H1 (cell line): ENCODE measurements at regions not wholly inside any gene's neighbourhood (a gene's known extent, or its start where the extent isn't known, plus 50 kb on each side); places are given as distances from the start of the nearest gene placed in this dataset.

ENCODE experiments used
- CTCF ChIA-PET: fragments of 300-600 bp; sonication (Branson Sonifier 250); formaldehyde crosslinking; loops from one replicate; lab custom pipeline; 2021; ENCODE audit not compliant: partially characterized antibody; lab: Charles Lee
- POLR2A ChIA-PET: fragments of 300-600 bp; sonication (Branson Sonifier 250); formaldehyde crosslinking; loops from one replicate; lab custom pipeline; 2021; ENCODE audit warnings: inconsistent platforms; ENCODE audit not compliant: partially characterized antibody; lab: Charles Lee
- DNase-seq, 2 experiments: peaks; one replicate each; pipeline versions ENCODE4 v3.0.0 to v3.0.0-alpha.2; 2010 to 2022; ENCODE audit warnings: low spot score in 2 of 2, low read depth in 1 of 2, mixed read lengths in 1 of 2
- FAIRE-seq: peaks from 2 replicates; lab custom pipeline; 2011; peaks lifted over from hg19 to GRCh38; lab: Jason Lieb, UNC
- H2AFZ ChIP-seq: 2 replicates; pipeline ENCODE4 v1.8.1; 2012; ENCODE audit warnings: low read length, inconsistent platforms
- H2AK5ac ChIP-seq: 2 replicates; pipeline ENCODE4 v1.6.1; 2013; ENCODE audit warnings: low read depth, low read length
- H2BK120ac ChIP-seq: replicated peaks from 2 replicates; pipeline ENCODE3; 2013; ENCODE audit warnings: low read depth, low read length, inconsistent platforms
- H2BK12ac ChIP-seq: 2 replicates; pipeline ENCODE4 v1.6.1; 2013; ENCODE audit warnings: low read depth, low read length
- H2BK15ac ChIP-seq: 2 replicates; pipeline ENCODE4 v1.6.1; 2013; ENCODE audit warnings: low read length
- H2BK20ac ChIP-seq: 2 replicates; pipeline ENCODE4 v1.6.1; 2013; ENCODE audit warnings: low read length
- H2BK5ac ChIP-seq: 2 replicates; pipeline ENCODE4 v1.6.1; 2013; ENCODE audit warnings: low read depth, low read length
- H3K14ac ChIP-seq: 2 replicates; pipeline ENCODE4 v1.6.1; 2013; ENCODE audit warnings: inconsistent platforms; ENCODE audit not compliant: insufficient read length
- H3K18ac ChIP-seq: 2 replicates; pipeline ENCODE4 v1.6.1; 2013; ENCODE audit warnings: low read length; ENCODE audit errors: extremely low read depth
- H3K23ac ChIP-seq: 2 replicates; pipeline ENCODE4 v1.6.1; 2013; ENCODE audit warnings: inconsistent platforms; ENCODE audit not compliant: insufficient read length
- H3K23me2 ChIP-seq: 2 replicates; pipeline ENCODE4 v1.6.1; 2013; ENCODE audit warnings: low read depth, low read length
- H3K27ac ChIP-seq: 2 replicates; pipeline ENCODE4 v1.6.1; 2011; ENCODE audit warnings: low read depth, low read length, inconsistent platforms
- H3K27me3 ChIP-seq, 4 experiments: replicated peaks in 1 of 4; 1 replicate in 1 of 4; 2 replicates in 3 of 4; pipeline versions ENCODE4 v1.6.1 to v1.8.1; 2011 to 2013; ENCODE audit warnings: low read length in 3 of 4, mild to moderate bottlenecking in 3 of 4, inconsistent platforms in 2 of 4, mixed read lengths in 2 of 4, moderate library complexity in 1 of 4; ENCODE audit not compliant: control insufficient read depth in 3 of 4, insufficient read depth in 3 of 4; ENCODE audit errors: extremely low read depth in 1 of 4
- H3K36me3 ChIP-seq, 4 experiments: 2 replicates each; pipeline versions ENCODE4 v1.6.1 to v1.8.1; 2011 to 2013; ENCODE audit warnings: mild to moderate bottlenecking in 4 of 4, low read length in 3 of 4, moderate library complexity in 2 of 4, control low read depth in 1 of 4, inconsistent platforms in 1 of 4; ENCODE audit not compliant: insufficient read depth in 4 of 4, control insufficient read depth in 2 of 4
- H3K4ac ChIP-seq: replicated peaks from 2 replicates; pipeline ENCODE3; 2013; ENCODE audit warnings: low read length, low read depth, mixed read lengths, inconsistent platforms; ENCODE audit not compliant: insufficient read length
- H3K4me1 ChIP-seq, 4 experiments: replicated peaks in 1 of 4; 1 replicate in 1 of 4; 2 replicates in 3 of 4; pipeline versions ENCODE4 v1.6.1 to v1.8.1; 2011 to 2013; ENCODE audit warnings: low read length in 3 of 4, inconsistent platforms in 2 of 4, mixed read lengths in 1 of 4; ENCODE audit not compliant: insufficient read depth in 4 of 4, control insufficient read depth in 3 of 4
- H3K4me2 ChIP-seq, 2 experiments: 2 replicates each; pipeline versions ENCODE4 v1.6.1 to v1.8.1; 2011 to 2013; ENCODE audit warnings: low read depth in 2 of 2, low read length in 2 of 2, control low read depth in 1 of 2, inconsistent platforms in 1 of 2, mild to moderate bottlenecking in 1 of 2; ENCODE audit not compliant: insufficient read depth in 1 of 2
- H3K4me3 ChIP-seq, 4 experiments: fragments of 200-600, 300-600 bp in 1 of 4; sonication (generic), shearing (Covaris generic), sonication (Bioruptor Twin) in 1 of 4; 2 replicates each; pipeline versions ENCODE4 v1.5.1 to v1.8.1; 2011 to 2016; ENCODE audit warnings: low read length in 4 of 4, low read depth in 3 of 4, control low read depth in 2 of 4, inconsistent platforms in 2 of 4, mild to moderate bottlenecking in 2 of 4, mixed read lengths in 1 of 4, moderate library complexity in 1 of 4; ENCODE audit not compliant: insufficient read depth in 2 of 4; ENCODE audit errors: extremely low read depth in 1 of 4
- H3K56ac ChIP-seq: replicated peaks from 2 replicates; pipeline ENCODE3; 2013; ENCODE audit warnings: low read depth, mild to moderate bottlenecking, mixed read lengths, low read length, inconsistent platforms; ENCODE audit not compliant: insufficient read length
- H3K79me1 ChIP-seq: 2 replicates; pipeline ENCODE4 v1.6.1; 2013; ENCODE audit warnings: low read depth, low read length, control low read depth
- H3K79me2 ChIP-seq, 2 experiments: 2 replicates each; pipeline versions ENCODE4 v1.6.1 to v1.8.1; 2012 to 2013; ENCODE audit warnings: low read length in 2 of 2, mild to moderate bottlenecking in 2 of 2, inconsistent platforms in 1 of 2; ENCODE audit not compliant: insufficient read depth in 2 of 2, control insufficient read depth in 1 of 2
- H3K9ac ChIP-seq, 4 experiments: replicated peaks in 1 of 4; 1 replicate in 1 of 4; 2 replicates in 3 of 4; pipeline versions ENCODE4 v1.6.1 to v1.8.1; 2011 to 2013; ENCODE audit warnings: low read depth in 3 of 4, low read length in 3 of 4, control low read depth in 2 of 4, mild to moderate bottlenecking in 2 of 4, moderate library complexity in 2 of 4, inconsistent platforms in 1 of 4; ENCODE audit errors: extremely low read depth in 1 of 4
- H3K9me3 ChIP-seq, 2 experiments: 2 replicates each; pipeline versions ENCODE4 v1.6.1 to v1.8.1; 2012 to 2013; ENCODE audit warnings: mild to moderate bottlenecking in 2 of 2, moderate library complexity in 2 of 2, control low read depth in 1 of 2, inconsistent platforms in 1 of 2, low read depth in 1 of 2, low read length in 1 of 2, mixed read lengths in 1 of 2; ENCODE audit not compliant: insufficient read depth in 2 of 2
- H4K20me1 ChIP-seq, 2 experiments: replicated peaks in 1 of 2; 2 replicates each; pipeline versions ENCODE3 to v1.8.1; 2011 to 2013; ENCODE audit warnings: inconsistent platforms in 2 of 2, low read length in 2 of 2, mild to moderate bottlenecking in 1 of 2; ENCODE audit not compliant: insufficient read depth in 2 of 2, control insufficient read depth in 1 of 2
- H4K5ac ChIP-seq: 2 replicates; pipeline ENCODE4 v1.6.1; 2013; ENCODE audit warnings: low read length, low read depth, mixed read lengths, inconsistent platforms; ENCODE audit not compliant: insufficient read length
- H4K8ac ChIP-seq: 2 replicates; pipeline ENCODE4 v1.8.0; 2013; ENCODE audit warnings: mild to moderate bottlenecking, moderate library complexity, low read length, inconsistent platforms; ENCODE audit not compliant: insufficient read depth; ENCODE audit errors: extremely low read depth
- H4K91ac ChIP-seq: replicated peaks from 2 replicates; pipeline ENCODE3; 2013; ENCODE audit warnings: low read length, mixed read lengths, inconsistent platforms; ENCODE audit not compliant: insufficient read length
- CBX8 ChIP-seq: fragments of 300-800, 300-1000 bp; sonication (generic); IDR thresholded peaks from 2 replicates; pipeline ENCODE4 v1.7.1; 2016; ENCODE audit warnings: low read depth, low read length, borderline replicate concordance
- WGBS, 2 experiments: shearing (Covaris generic) in 1 of 2; methylation state at CpG; one replicate each; pipeline versions ENCODE4 v1.1.6 to v1.1.7; 2013 to 2015; ENCODE audit warnings: low lambda C conversion rate in 2 of 2, mixed read lengths in 2 of 2, inconsistent platforms in 1 of 2, low coverage in 1 of 2, missing lambda C conversion rate in 1 of 2; ENCODE audit not compliant: insufficient replicate concordance in 2 of 2, insufficient coverage in 1 of 2, insufficient read length in 1 of 2; ENCODE audit errors: extremely low coverage in 1 of 2, missing lambda C conversion rate in 1 of 2; 5-methylcytosine and 5-hydroxymethylcytosine counted together

- POLR2A ChIA-PET: no interaction called here
- Histone ChIP-seq H2BK5ac (no peak overlapping the region), H2BK20ac (no peak overlapping the region), H3K18ac (no peak overlapping the region), H3K23me2 (no peaks in the 10 kb centered on the region; the same call in 1 of the 2 replicates), H3K14ac (no peak overlapping the region), H2BK12ac (no peak overlapping the region), H3K56ac (no peak overlapping the region), H3K4me3 (no peak overlapping the region), H2AK5ac (no peak overlapping the region), H2BK15ac (no peak overlapping the region)
- no peak for TF ChIP-seq CBX8
- TF ChIP-seq, all 59 proteins: peak for 0
- Histone ChIP-seq H3K27ac (no peak overlapping the region), H3K4me2 (no peak overlapping the region), H2BK120ac (no peak overlapping the region), H4K20me1 (no peaks in the 10 kb centered on the region), H3K79me2 (no peaks in the 10 kb centered on the region), H3K79me1 (no peaks in the 10 kb centered on the region), H3K36me3 (no peaks in the 10 kb centered on the region), H2AFZ (no peak overlapping the region), H4K5ac (no peak overlapping the region), H3K4me1 (peaks cover 0 to 4% (median 0%) of the 10 kb centered on the region in 4 experiments; a peak in 1 of 7 replicates), H3K9ac (no peak overlapping the region), H3K23ac (no peak overlapping the region), H3K27me3 (no peaks in the 10 kb centered on the region), H3K4ac (no peak overlapping the region), H3K9me3 (no peaks in the 10 kb centered on the region), H4K91ac (no peak overlapping the region), H4K8ac (peak overlapping the region; percentile 35; the same call in 1 of the 2 replicates)
- CTCF ChIA-PET: interaction anchor here (1.2 kb wide), 1 partner anchor 52 kb away, joined by 3 read pairs; no protein-coding TSS in a partner anchor
- 84% methylated on average over 13 of the region's 13 CpGs; no CpG with 5 or more reads in 1 of the 2 experiments for WGBS, 2 experiments
- DNase-seq (no peak), FAIRE-seq (no peak)
These were observed 158.6 kb upstream of the C14orf180 start for GRCh38 chr14:104420990-104421389.
